Neural cell (in vitro differentiated cells): ENCODE measurements at regions not wholly inside any gene's neighbourhood (a gene's known extent, or its start where the extent isn't known, plus 50 kb on each side); places are given as distances from the start of the nearest gene placed in this dataset.

Experiments used
- H2AFZ ChIP-seq: fragments of 200-600, 300-800 bp; sonication (generic), shearing (Covaris generic); 2 replicates; pipeline ENCODE4 v1.6.0; 2014; ENCODE audit warnings: low read depth, mild to moderate bottlenecking, antibody characterized with exemption, low read length, moderate library complexity
- H3F3A ChIP-seq: fragments of 200-600 bp; shearing (Covaris generic); 2 replicates; pipeline ENCODE4 v1.6.1; 2016; ENCODE audit warnings: mild to moderate bottlenecking, moderate library complexity, mixed read lengths, antibody characterized with exemption, low read length; ENCODE audit not compliant: insufficient read depth, poor library complexity, severe bottlenecking
- H3K27ac ChIP-seq: fragments of 200-600, 300-800 bp; sonication (generic), shearing (Covaris generic); 2 replicates; pipeline ENCODE4 v1.5.1; 2014; ENCODE audit warnings: mild to moderate bottlenecking, low read length, moderate library complexity
- H3K27me3 ChIP-seq: fragments of 300-800, 200-600 bp; sonication (generic), shearing (Covaris generic); 2 replicates; pipeline ENCODE4 v1.6.0; 2014; ENCODE audit warnings: mild to moderate bottlenecking, low read depth, low read length, moderate library complexity; ENCODE audit not compliant: insufficient read depth
- H3K36me3 ChIP-seq: fragments of 300-800, 200-600 bp; sonication (generic), shearing (Covaris generic); 2 replicates; pipeline ENCODE4 v1.5.1; 2014; ENCODE audit warnings: mild to moderate bottlenecking, antibody characterized with exemption, low read length, moderate library complexity; ENCODE audit not compliant: insufficient read depth
- H3K4me2 ChIP-seq: fragments of 300-800, 200-600 bp; sonication (generic), shearing (Covaris generic); 2 replicates; pipeline ENCODE4 v1.6.0; 2014; ENCODE audit warnings: mild to moderate bottlenecking, low read length
- H3K4me3 ChIP-seq: fragments of 300-800, 200-600 bp; sonication (generic), shearing (Covaris generic); 2 replicates; pipeline ENCODE4 v1.5.1; 2014; ENCODE audit warnings: mild to moderate bottlenecking, low read length, moderate library complexity
- H3K79me2 ChIP-seq: fragments of 200-600 bp; shearing (Covaris generic); replicated peaks from 2 replicates; pipeline ENCODE4 v1.6.0; 2014; ENCODE audit warnings: mild to moderate bottlenecking, low read length, moderate library complexity; ENCODE audit not compliant: insufficient read depth
- H3K9ac ChIP-seq: fragments of 300-800, 200-600 bp; sonication (generic), shearing (Covaris generic); 2 replicates; pipeline ENCODE4 v1.6.1; 2016; ENCODE audit warnings: mild to moderate bottlenecking, low read length, mixed read lengths
- H3K9me2 ChIP-seq: fragments of 200-600 bp; shearing (Covaris generic); 2 replicates; pipeline ENCODE4 v1.6.1; 2016; ENCODE audit warnings: mild to moderate bottlenecking, low read length, mixed read lengths; ENCODE audit not compliant: insufficient read depth
- H3K9me3 ChIP-seq: fragments of 200-600, 300-800 bp; sonication (generic), shearing (Covaris generic); 2 replicates; pipeline ENCODE4 v1.6.1; 2016; ENCODE audit warnings: mild to moderate bottlenecking, mixed run types, low read length, moderate library complexity, mixed read lengths
- H4K20me1 ChIP-seq: fragments of 200-600 bp; shearing (Covaris generic); 2 replicates; pipeline ENCODE4 v1.6.1; 2016; ENCODE audit warnings: mild to moderate bottlenecking, mixed run types; ENCODE audit not compliant: insufficient read depth
- EP300 ChIP-seq: fragments of 450-650 bp; conservative IDR thresholded peaks from 2 replicates; pipeline ENCODE4 v1.6.1; 2014; ENCODE audit warnings: antibody characterized with exemption, mild to moderate bottlenecking, moderate library complexity; ENCODE audit not compliant: poor library complexity, severe bottlenecking
- EZH2 ChIP-seq: fragments of 200-600, 300-800 bp; shearing (Covaris generic), sonication (generic); IDR thresholded peaks from 2 replicates; pipeline ENCODE4 v1.6.1; 2014; ENCODE audit warnings: antibody characterized with exemption, low read length, borderline replicate concordance, mild to moderate bottlenecking; ENCODE audit not compliant: insufficient read depth, poor library complexity, severe bottlenecking
- MXI1 ChIP-seq: fragments of 450-650 bp; conservative IDR thresholded peaks from 2 replicates; pipeline ENCODE4 v1.6.1; 2014; ENCODE audit warnings: antibody characterized with exemption, mild to moderate bottlenecking; ENCODE audit not compliant: poor library complexity, severe bottlenecking
- POLR2AphosphoS5 ChIP-seq: IDR thresholded peaks from 2 replicates; pipeline ENCODE4 v1.6.1; 2012
- RAD21 ChIP-seq: fragments of 450-650 bp; conservative IDR thresholded peaks from 2 replicates; pipeline ENCODE4 v1.6.1; 2014; ENCODE audit warnings: antibody characterized with exemption, mild to moderate bottlenecking, moderate library complexity
- REST ChIP-seq: IDR thresholded peaks from 2 replicates; pipeline ENCODE4 v1.6.1; 2012; ENCODE audit warnings: borderline replicate concordance
- SMC3 ChIP-seq: fragments of 450-650 bp; conservative IDR thresholded peaks from 2 replicates; pipeline ENCODE4 v1.6.1; 2014; ENCODE audit warnings: antibody characterized with exemption, mild to moderate bottlenecking, moderate library complexity; ENCODE audit not compliant: poor library complexity
- TAF1 ChIP-seq: IDR thresholded peaks from 2 replicates; pipeline ENCODE4 v1.6.1; 2012; ENCODE audit warnings: low read depth
- TF ChIP-seq, protein P1 (sequence below): fragments of 450-650 bp; IDR thresholded peaks from 2 replicates; pipeline ENCODE4 v1.5.1; 2014; ENCODE audit warnings: antibody characterized with exemption, mild to moderate bottlenecking, moderate library complexity; ENCODE audit not compliant: poor library complexity, severe bottlenecking

DNA sequence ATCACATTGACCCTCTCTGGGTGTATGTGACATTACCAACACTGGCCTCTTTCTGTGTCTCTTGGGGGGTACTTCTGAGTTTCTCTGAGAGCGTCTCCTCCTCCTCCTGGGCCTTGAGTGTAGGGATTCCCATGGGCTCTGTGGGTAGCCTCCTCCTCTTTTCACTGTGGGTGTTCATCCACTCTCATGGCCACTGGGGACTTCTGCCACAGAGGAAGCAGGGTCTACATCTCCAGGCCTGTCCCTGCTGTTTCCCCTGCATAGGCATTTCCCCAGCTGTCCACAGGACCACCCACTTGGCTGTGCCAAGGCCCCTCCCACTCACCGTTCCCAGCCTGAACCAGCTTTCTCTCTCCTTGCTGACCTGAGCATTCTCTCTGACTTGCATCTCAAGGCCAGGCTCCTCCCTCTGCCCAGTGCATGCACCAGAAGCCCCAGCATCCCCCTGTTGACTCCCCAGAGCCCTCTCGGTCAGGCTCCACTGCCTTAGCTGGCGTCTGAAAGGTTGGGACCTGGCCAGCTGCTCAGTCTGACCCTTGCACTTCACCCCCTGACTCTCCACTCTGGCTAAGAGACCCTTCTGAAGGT lies 487.6 kb downstream of the GLRX3 start:
- no peaks in the 10 kb centered on the region for H3K36me3 ChIP-seq
- H4K20me1 ChIP-seq: no peaks in the 10 kb centered on the region
- H3K79me2 ChIP-seq: no peaks in the 10 kb centered on the region
- H3F3A ChIP-seq: no peaks in the 10 kb centered on the region
- no peak overlapping the region for H2AFZ ChIP-seq
- H3K4me2 ChIP-seq: no peak overlapping the region
- no peak overlapping the region for H3K27ac ChIP-seq
- no peaks in the 10 kb centered on the region for H3K9me2 ChIP-seq
- H3K9ac ChIP-seq: no peak overlapping the region
- H3K4me3 ChIP-seq: no peak overlapping the region
- H3K9me3 ChIP-seq: no peaks in the 10 kb centered on the region
- TF ChIP-seq MXI1 (no peak), EZH2 (no peak), EP300 (no peak), RAD21 (no peak), POLR2AphosphoS5 (no peak), TAF1 (no peak), REST (no peak), SMC3 (no peak)
- TF ChIP-seq, protein P1, sequence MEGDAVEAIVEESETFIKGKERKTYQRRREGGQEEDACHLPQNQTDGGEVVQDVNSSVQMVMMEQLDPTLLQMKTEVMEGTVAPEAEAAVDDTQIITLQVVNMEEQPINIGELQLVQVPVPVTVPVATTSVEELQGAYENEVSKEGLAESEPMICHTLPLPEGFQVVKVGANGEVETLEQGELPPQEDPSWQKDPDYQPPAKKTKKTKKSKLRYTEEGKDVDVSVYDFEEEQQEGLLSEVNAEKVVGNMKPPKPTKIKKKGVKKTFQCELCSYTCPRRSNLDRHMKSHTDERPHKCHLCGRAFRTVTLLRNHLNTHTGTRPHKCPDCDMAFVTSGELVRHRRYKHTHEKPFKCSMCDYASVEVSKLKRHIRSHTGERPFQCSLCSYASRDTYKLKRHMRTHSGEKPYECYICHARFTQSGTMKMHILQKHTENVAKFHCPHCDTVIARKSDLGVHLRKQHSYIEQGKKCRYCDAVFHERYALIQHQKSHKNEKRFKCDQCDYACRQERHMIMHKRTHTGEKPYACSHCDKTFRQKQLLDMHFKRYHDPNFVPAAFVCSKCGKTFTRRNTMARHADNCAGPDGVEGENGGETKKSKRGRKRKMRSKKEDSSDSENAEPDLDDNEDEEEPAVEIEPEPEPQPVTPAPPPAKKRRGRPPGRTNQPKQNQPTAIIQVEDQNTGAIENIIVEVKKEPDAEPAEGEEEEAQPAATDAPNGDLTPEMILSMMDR: no peak
- H3K27me3 ChIP-seq: no peaks in the 10 kb centered on the region

GRCh38 chr10:130627346-130628045 lies 491.3 kb downstream of the GLRX3 start:
- Histone ChIP-seq H3K9me3 (no peaks in the 10 kb centered on the region), H3K4me3 (no peak overlapping the region), H3F3A (no peaks in the 10 kb centered on the region), H3K79me2 (no peaks in the 10 kb centered on the region), H3K9ac (no peak overlapping the region), H3K27ac (no peak overlapping the region), H3K4me2 (no peak overlapping the region), H3K9me2 (no peaks in the 10 kb centered on the region), H3K36me3 (no peaks in the 10 kb centered on the region), H2AFZ (no peak overlapping the region), H3K27me3 (no peaks in the 10 kb centered on the region), H4K20me1 (no peaks in the 10 kb centered on the region)
- TF ChIP-seq EZH2 (no peak), TAF1 (no peak), SMC3 (no peak), POLR2AphosphoS5 (no peak), REST (no peak), MXI1 (no peak), EP300 (no peak), RAD21 (no peak)
- TF ChIP-seq, protein P1: no peak
